Osteoblast (primary cell): ENCODE measurements at regions not wholly inside any gene's neighbourhood (a gene's known extent, or its start where the extent isn't known, plus 50 kb on each side); places are given as distances from the start of the nearest gene placed in this dataset.

ENCODE experiments used
- DNase-seq: peaks from one replicate; pipeline ENCODE4 v3.0.0; 2011; ENCODE audit warnings: low spot score, mixed read lengths; ENCODE audit not compliant: insufficient read length; ENCODE audit errors: missing footprints
- H2AFZ ChIP-seq: 2 replicates; pipeline ENCODE4 v1.6.0; 2011; ENCODE audit warnings: mild to moderate bottlenecking, low read length
- H3K27ac ChIP-seq: 2 replicates; pipeline ENCODE4 v1.5.1; 2011; ENCODE audit warnings: mild to moderate bottlenecking, low read depth, low read length, moderate library complexity
- H3K27me3 ChIP-seq: 2 replicates; pipeline ENCODE4 v1.6.0; 2012; ENCODE audit warnings: mild to moderate bottlenecking, control low read depth, inconsistent platforms, low read length, moderate library complexity; ENCODE audit not compliant: insufficient read depth
- H3K36me3 ChIP-seq: 2 replicates; pipeline ENCODE4 v1.5.1; 2011; ENCODE audit warnings: mild to moderate bottlenecking, low read length, control low read depth, moderate library complexity; ENCODE audit not compliant: insufficient read depth
- H3K4me1 ChIP-seq: 2 replicates; pipeline ENCODE4 v1.5.1; 2011; ENCODE audit warnings: mild to moderate bottlenecking, low read length, control low read depth, moderate library complexity; ENCODE audit not compliant: insufficient read depth
- H3K4me2 ChIP-seq: 2 replicates; pipeline ENCODE4 v1.6.0; 2011; ENCODE audit warnings: mild to moderate bottlenecking, low read length; ENCODE audit not compliant: insufficient read depth
- H3K4me3 ChIP-seq: fragments of 200-600 bp; sonication (generic); 3 replicates; pipeline ENCODE4 v1.5.1; 2012; ENCODE audit warnings: mild to moderate bottlenecking, low read length, inconsistent platforms; ENCODE audit not compliant: insufficient read depth
- H3K79me2 ChIP-seq: 2 replicates; pipeline ENCODE4 v1.6.0; 2012; ENCODE audit warnings: mild to moderate bottlenecking, low read length, control low read depth, inconsistent platforms; ENCODE audit not compliant: insufficient read depth
- H3K9me3 ChIP-seq: 2 replicates; pipeline ENCODE4 v1.5.1; 2011; ENCODE audit warnings: low read depth, low read length, control low read depth
- H4K20me1 ChIP-seq: 2 replicates; pipeline ENCODE4 v1.6.0; 2012; ENCODE audit warnings: mild to moderate bottlenecking, low read length, control low read depth; ENCODE audit not compliant: insufficient read depth
- CTCF ChIP-seq: IDR thresholded peaks from 2 replicates; pipeline ENCODE4 v1.5.1; 2011; ENCODE audit warnings: mild to moderate bottlenecking, low read depth, low read length, moderate library complexity; ENCODE audit errors: extremely low read depth

GRCh38 chr1:218867941-218868626, 305.6 kb upstream of the LYPLAL1 start:
- no peak for TF ChIP-seq CTCF
- H3K79me2 ChIP-seq, result no peaks in the 10 kb centered on the region
- peaks cover 10% of the 10 kb centered on the region for H3K4me1 ChIP-seq
- no peaks in the 10 kb centered on the region for H3K9me3 ChIP-seq
- no peak overlapping the region for H3K4me3 ChIP-seq
- H3K36me3 ChIP-seq, result no peaks in the 10 kb centered on the region
- H4K20me1 ChIP-seq, result no peaks in the 10 kb centered on the region
- DNase-seq, result no peak
- no peak overlapping the region for H3K27ac ChIP-seq
- H3K4me2 ChIP-seq, result no peak overlapping the region
- no peak overlapping the region for H2AFZ ChIP-seq
- H3K27me3 ChIP-seq, result no peaks in the 10 kb centered on the region

- Histone ChIP-seq H3K4me3 (no peak overlapping the region), H3K27ac (no peak overlapping the region), H3K9me3 (no peaks in the 10 kb centered on the region), H3K4me2 (no peak overlapping the region), H3K4me1 (peaks cover 18% of the 10 kb centered on the region), H3K79me2 (no peaks in the 10 kb centered on the region), H3K27me3 (no peaks in the 10 kb centered on the region), H4K20me1 (no peaks in the 10 kb centered on the region), H3K36me3 (no peaks in the 10 kb centered on the region), H2AFZ (no peak overlapping the region)
- TF ChIP-seq CTCF, result no peak
- DNase-seq, result no peak
Observed at GRCh38 chr1:218869276-218869675, 304.4 kb upstream of the LYPLAL1 start.

GRCh38 chr1:218872026-218872425, 301.7 kb upstream of the LYPLAL1 start:
- Histone ChIP-seq H3K79me2 (no peaks in the 10 kb centered on the region), H3K4me3 (no peak overlapping the region), H2AFZ (no peak overlapping the region), H3K27me3 (no peaks in the 10 kb centered on the region), H3K4me1 (peaks cover 15% of the 10 kb centered on the region), H3K27ac (no peak overlapping the region), H3K9me3 (no peaks in the 10 kb centered on the region), H4K20me1 (no peaks in the 10 kb centered on the region), H3K36me3 (no peaks in the 10 kb centered on the region), H3K4me2 (no peak overlapping the region)
- no peak for DNase-seq
- TF ChIP-seq CTCF, result no peak

- Histone ChIP-seq H3K4me2 (no peak overlapping the region), H2AFZ (no peak overlapping the region), H3K9me3 (no peaks in the 10 kb centered on the region), H3K36me3 (no peaks in the 10 kb centered on the region), H3K79me2 (no peaks in the 10 kb centered on the region), H3K4me1 (peaks cover 15% of the 10 kb centered on the region), H4K20me1 (no peaks in the 10 kb centered on the region), H3K4me3 (no peak overlapping the region), H3K27ac (no peak overlapping the region), H3K27me3 (no peaks in the 10 kb centered on the region)
- no peak for DNase-seq
- TF ChIP-seq CTCF, result no peak
Observed at GRCh38 chr1:218872928-218873327, 300.8 kb upstream of the LYPLAL1 start.
